ENCODE measurements at regions not wholly inside any gene's neighbourhood (a gene's known extent, or its start where the extent isn't known, plus 50 kb on each side); places are given as distances from the start of the nearest gene placed in this dataset.

DNA sequence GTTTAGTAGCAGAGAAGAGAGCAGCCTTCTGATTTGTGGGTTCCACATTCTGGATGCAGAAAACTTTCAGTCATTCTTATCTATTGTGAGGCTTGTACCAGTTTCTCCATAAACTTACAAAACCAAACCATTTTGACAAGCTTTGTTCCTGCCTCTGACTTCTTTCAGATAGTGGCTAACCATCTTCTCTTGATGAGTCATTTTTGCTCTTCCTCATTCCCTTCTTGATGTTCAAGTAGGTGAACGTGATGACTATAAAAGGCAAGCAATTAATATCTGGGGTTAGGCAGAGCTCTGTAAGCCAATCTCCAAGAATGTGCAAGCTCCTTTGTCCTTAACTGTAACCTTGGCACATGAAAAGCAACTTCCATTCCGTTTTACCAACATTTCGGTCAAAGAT, 2083.1 kb upstream of the PIK3C3 start:
- TF ChIP-seq, protein P1, sequence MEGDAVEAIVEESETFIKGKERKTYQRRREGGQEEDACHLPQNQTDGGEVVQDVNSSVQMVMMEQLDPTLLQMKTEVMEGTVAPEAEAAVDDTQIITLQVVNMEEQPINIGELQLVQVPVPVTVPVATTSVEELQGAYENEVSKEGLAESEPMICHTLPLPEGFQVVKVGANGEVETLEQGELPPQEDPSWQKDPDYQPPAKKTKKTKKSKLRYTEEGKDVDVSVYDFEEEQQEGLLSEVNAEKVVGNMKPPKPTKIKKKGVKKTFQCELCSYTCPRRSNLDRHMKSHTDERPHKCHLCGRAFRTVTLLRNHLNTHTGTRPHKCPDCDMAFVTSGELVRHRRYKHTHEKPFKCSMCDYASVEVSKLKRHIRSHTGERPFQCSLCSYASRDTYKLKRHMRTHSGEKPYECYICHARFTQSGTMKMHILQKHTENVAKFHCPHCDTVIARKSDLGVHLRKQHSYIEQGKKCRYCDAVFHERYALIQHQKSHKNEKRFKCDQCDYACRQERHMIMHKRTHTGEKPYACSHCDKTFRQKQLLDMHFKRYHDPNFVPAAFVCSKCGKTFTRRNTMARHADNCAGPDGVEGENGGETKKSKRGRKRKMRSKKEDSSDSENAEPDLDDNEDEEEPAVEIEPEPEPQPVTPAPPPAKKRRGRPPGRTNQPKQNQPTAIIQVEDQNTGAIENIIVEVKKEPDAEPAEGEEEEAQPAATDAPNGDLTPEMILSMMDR (IDR thresholded peaks at IDR 0.05) = no peak
- no peak for TF ChIP-seq POLR2A (IDR thresholded peaks at IDR 0.05)

Measured in testis (tissue), 2 donors.